GM19351 (cell line): ENCODE measurements at regions not wholly inside any gene's neighbourhood (a gene's known extent, or its start where the extent isn't known, plus 50 kb on each side); places are given as distances from the start of the nearest gene placed in this dataset.

ENCODE experiments used
- ATAC-seq: cut with Tn5 transposase; IDR thresholded peaks from one replicate; pipeline ENCODE4 v1.9.1; 2021; ENCODE audit warnings: mild to moderate bottlenecking, moderate library complexity; ENCODE audit not compliant: unreplicated experiment

GRCh38 chr20:39109933-39110818 is 148.0 kb downstream of the DHX35 start:
- no peak for ATAC-seq

- ATAC-seq, result no peak
Observed at GRCh38 chr20:39108746-39109145, 146.6 kb downstream of the DHX35 start.

- no peak for ATAC-seq
Observed at GRCh38 chr20:39107741-39108140, 145.6 kb downstream of the DHX35 start.

- ATAC-seq, result no peak
Observed at GRCh38 chr20:39106791-39107190, 144.6 kb downstream of the DHX35 start.

- ATAC-seq, result no peak
Observed at GRCh38 chr20:39105551-39105950, 143.4 kb downstream of the DHX35 start.

- ATAC-seq, result no peak
Observed at GRCh38 chr20:39103732-39104131, 141.6 kb downstream of the DHX35 start.

- no peak for ATAC-seq
Observed at GRCh38 chr20:39103305-39103704, 141.2 kb downstream of the DHX35 start.

GRCh38 chr20:39101895-39102294 is 139.8 kb downstream of the DHX35 start:
- no peak for ATAC-seq

GRCh38 chr20:39100691-39101090 is 138.5 kb downstream of the DHX35 start:
- no peak for ATAC-seq

- no peak for ATAC-seq
Observed at GRCh38 chr20:39097889-39098288, 135.7 kb downstream of the DHX35 start.

GRCh38 chr20:39095870-39096269 is 133.7 kb downstream of the DHX35 start:
- ATAC-seq, result no peak

- no peak for ATAC-seq
Observed at GRCh38 chr20:39094391-39094790, 132.2 kb downstream of the DHX35 start.

GRCh38 chr20:39092733-39093410 is 130.7 kb downstream of the DHX35 start:
- no peak for ATAC-seq

- ATAC-seq, result no peak
Observed at GRCh38 chr20:39090906-39091305, 128.8 kb downstream of the DHX35 start.

- no peak for ATAC-seq
Observed at GRCh38 chr20:39089797-39090196, 127.7 kb downstream of the DHX35 start.
